NCI-H2196 treated with DMSO at 0.1 percent for 48 hours (cell line): ENCODE measurements at regions not wholly inside any gene's neighbourhood (a gene's known extent, or its start where the extent isn't known, plus 50 kb on each side); places are given as distances from the start of the nearest gene placed in this dataset.
"Not testable (repeated sequence)": the region's sequence is repeated elsewhere in the genome, so short reads cannot be mapped to it uniquely, and the experiment has no call there.

Experiments
- DNase-seq: peaks from one replicate; lab custom pipeline; 2025; ENCODE audit not compliant: unreplicated experiment; lab: John Stamatoyannopoulos, UW

GRCh38 chr4:67412153-67412712 is 133.1 kb downstream of the CENPC start:
- not testable (repeated sequence) for DNase-seq

- no peak for DNase-seq
Observed at GRCh38 chr4:67403342-67403741, 142.0 kb downstream of the CENPC start.

- no peak for DNase-seq
Observed at GRCh38 chr4:67401902-67402301, 143.4 kb downstream of the CENPC start.

GRCh38 chr4:67397931-67398330 is 147.4 kb downstream of the CENPC start:
- no peak for DNase-seq

GRCh38 chr4:67397031-67397430 is 148.3 kb downstream of the CENPC start:
- DNase-seq, result no peak

GRCh38 chr4:67396008-67396407 is 149.3 kb downstream of the CENPC start:
- no peak for DNase-seq

GRCh38 chr4:67394879-67395278 is 150.4 kb downstream of the CENPC start:
- DNase-seq, result no peak

- no peak for DNase-seq
Observed at GRCh38 chr4:67393699-67394281, 151.5 kb downstream of the CENPC start.

GRCh38 chr4:67393007-67393406 is 152.3 kb downstream of the CENPC start:
- no peak for DNase-seq

- DNase-seq, result not testable (repeated sequence)
Observed at GRCh38 chr4:67381406-67381804, 163.9 kb downstream of the CENPC start.

- not testable (repeated sequence) for DNase-seq
Observed at GRCh38 chr4:67380702-67381405, 164.4 kb downstream of the CENPC start.

- DNase-seq, result no peak
Observed at GRCh38 chr4:67380154-67380553, 165.1 kb downstream of the CENPC start.

GRCh38 chr4:67375291-67375690 is 170.0 kb downstream of the CENPC start:
- DNase-seq, result no peak

- no peak for DNase-seq
Observed at GRCh38 chr4:67371615-67372014, 173.7 kb downstream of the CENPC start.

- DNase-seq, result no peak
Observed at GRCh38 chr4:67366311-67366861, 178.9 kb downstream of the CENPC start.

- DNase-seq, result no peak
Observed at GRCh38 chr4:67365661-67366245, 179.6 kb downstream of the CENPC start.

GRCh38 chr4:67355806-67356205 is 189.5 kb downstream of the CENPC start:
- no peak for DNase-seq

- no peak for DNase-seq
Observed at GRCh38 chr4:67346654-67347053, 198.6 kb downstream of the CENPC start.

- no peak for DNase-seq
Observed at GRCh38 chr4:67344594-67345380, 200.5 kb downstream of the CENPC start.

GRCh38 chr4:67343199-67343598 is 202.1 kb downstream of the CENPC start:
- DNase-seq, result no peak

GRCh38 chr4:67342291-67342690 is 203.0 kb downstream of the CENPC start:
- DNase-seq, result no peak
